Stomach (tissue), 8 donors: ENCODE measurements at regions not wholly inside any gene's neighbourhood (a gene's known extent, or its start where the extent isn't known, plus 50 kb on each side); places are given as distances from the start of the nearest gene placed in this dataset.

Experiments used
- DNase-seq, 2 donors: peaks; one replicate each; pipeline versions ENCODE4 v3.0.0 to v3.0.0-alpha.2; 2013 to 2019
- H3K27ac ChIP-seq, 5 donors: fragments of 200-600 bp in 4 of 5; sonication (generic) in 4 of 5; one replicate each; pipeline ENCODE4 v1.5.1; 2013 to 2019; ENCODE audit warnings: mild to moderate bottlenecking in 1 of 5, moderate library complexity in 1 of 5
- H3K27me3 ChIP-seq, 3 donors: fragments of 200-600 bp; sonication (generic); one replicate each; pipeline ENCODE4 v1.5.1; 2017 to 2019; ENCODE audit warnings: mixed run types in 1 of 3
- H3K36me3 ChIP-seq, 4 donors: fragments of 200-600 bp; sonication (generic); 1 replicate in 3 of 4; 2 replicates in 1 of 4; pipeline ENCODE4 v1.5.1; 2016 to 2019
- H3K4me1 ChIP-seq, 4 donors: fragments of 200-600 bp; sonication (generic); one replicate each; pipeline ENCODE4 v1.5.1; 2016 to 2019
- H3K4me3 ChIP-seq, 4 donors: fragments of 200-600 bp; sonication (generic) in 3 of 4; one replicate each; pipeline ENCODE4 v1.5.1; 2016 to 2019; ENCODE audit warnings: mild to moderate bottlenecking in 1 of 4
- H3K9me3 ChIP-seq, 4 donors: fragments of 200-600 bp; sonication (generic); one replicate each; pipeline ENCODE4 v1.5.1; 2016 to 2019
- CTCF ChIP-seq, 7 experiments: fragments of 450-650 bp in 4 of 7; fragments of 200-600 bp in 3 of 7; sonication (generic) in 3 of 7; IDR thresholded peaks; one replicate each; pipeline ENCODE4 v1.5.1; 2016 to 2019; ENCODE audit warnings: antibody characterized with exemption in 7 of 7, control low read depth in 2 of 7, mild to moderate bottlenecking in 1 of 7
- EP300 ChIP-seq: sonication (generic); formaldehyde crosslinking; IDR thresholded peaks from one replicate; pipeline ENCODE4 v1.6.1; 2017; ENCODE audit warnings: antibody characterized with exemption
- POLR2A ChIP-seq, 4 donors: fragments of 450-650 bp; IDR thresholded peaks; one replicate each; pipeline ENCODE4 v1.6.1; 2016; ENCODE audit warnings: antibody characterized with exemption in 4 of 4, control low read depth in 2 of 4, mild to moderate bottlenecking in 1 of 4, moderate library complexity in 1 of 4
- POLR2AphosphoS5 ChIP-seq, 3 donors: sonication (generic); formaldehyde crosslinking; IDR thresholded peaks; one replicate each; pipeline ENCODE4 v1.6.1; 2016; ENCODE audit warnings: antibody characterized with exemption in 3 of 3
- WGBS, 5 donors: extraction: QIAGEN DNeasy Blood & Tissue Kit in 3 of 5; methylation state at CpG; one replicate each; pipeline versions ENCODE4 v1.1.5 to v1.1.7; 2013 to 2018; 5-methylcytosine and 5-hydroxymethylcytosine counted together
- intact Hi-C: fragments of 100-400 bp; cut with DNase I; formaldehyde crosslinking; loops from one replicate; pipeline ENCODE4 v1.15.1; 2023; ENCODE audit warnings: low total_unique reads
- donor health status: healthy with polysubstance abuse.
- donor health status: Bipolar disorder and iron deficiency.
- donor health status: healthy.

GRCh38 chr6:98644063-98644462 is 190.3 kb upstream of the POU3F2 start:
- TF ChIP-seq EP300, result no peak
- no peak for TF ChIP-seq POLR2AphosphoS5 (IDR thresholded peaks at IDR 0.05)
- no peak for TF ChIP-seq CTCF (IDR thresholded peaks at IDR 0.05)
- TF ChIP-seq POLR2A (IDR thresholded peaks at IDR 0.05), result no peak
- no peak overlapping the region for H3K4me3 ChIP-seq
- no peaks in the 10 kb centered on the region for H3K36me3 ChIP-seq
- H3K27ac ChIP-seq, result no peak overlapping the region
- intact Hi-C loops, result no loop called here
- H3K9me3 ChIP-seq, result no peaks in the 10 kb centered on the region
- no peak for DNase-seq
- H3K27me3 ChIP-seq, result no peaks in the 10 kb centered on the region
- 30 to 47% (median 40%) methylated on average over 5 of the region's 5 CpGs for WGBS, 5 donors
- H3K4me1 ChIP-seq, result no peaks in the 10 kb centered on the region

- H3K36me3 ChIP-seq, result no peaks in the 10 kb centered on the region
- no peak for TF ChIP-seq CTCF (IDR thresholded peaks at IDR 0.05)
- no peak for TF ChIP-seq POLR2AphosphoS5 (IDR thresholded peaks at IDR 0.05)
- TF ChIP-seq POLR2A (IDR thresholded peaks at IDR 0.05), result no peak
- TF ChIP-seq EP300, result no peak
- intact Hi-C loops, result no loop called here
- WGBS, 5 donors, result 66 to 70% (median 68%) methylated on average over 7 of the region's 7 CpGs
- no peak for DNase-seq
- H3K9me3 ChIP-seq, result no peaks in the 10 kb centered on the region
- no peaks in the 10 kb centered on the region for H3K4me1 ChIP-seq
- H3K27ac ChIP-seq, result no peak overlapping the region
- no peaks in the 10 kb centered on the region for H3K27me3 ChIP-seq
- no peak overlapping the region for H3K4me3 ChIP-seq
Observed at GRCh38 chr6:98648211-98648914, 186.0 kb upstream of the POU3F2 start.

- 11 to 29% (median 18%) methylated on average over 3 of the region's 3 CpGs for WGBS, 5 donors
- intact Hi-C loops, result no loop called here
- no peak overlapping the region for H3K4me3 ChIP-seq
- H3K9me3 ChIP-seq, result no peaks in the 10 kb centered on the region
- no peaks in the 10 kb centered on the region for H3K4me1 ChIP-seq
- H3K27me3 ChIP-seq, result no peaks in the 10 kb centered on the region
- no peak for DNase-seq
- no peak overlapping the region for H3K27ac ChIP-seq
- TF ChIP-seq EP300, result no peak
- TF ChIP-seq CTCF (IDR thresholded peaks at IDR 0.05), result no peak
- TF ChIP-seq POLR2A (IDR thresholded peaks at IDR 0.05), result no peak
- no peak for TF ChIP-seq POLR2AphosphoS5 (IDR thresholded peaks at IDR 0.05)
- no peaks in the 10 kb centered on the region for H3K36me3 ChIP-seq
Observed at GRCh38 chr6:98650941-98651340, 183.4 kb upstream of the POU3F2 start.

GRCh38 chr6:98653179-98653578 is 181.2 kb upstream of the POU3F2 start:
- 40 to 54% (median 44%) methylated on average over 2 of the region's 2 CpGs for WGBS, 5 donors
- Histone ChIP-seq H3K27ac (no peak overlapping the region), H3K27me3 (no peaks in the 10 kb centered on the region), H3K9me3 (no peaks in the 10 kb centered on the region), H3K4me3 (no peak overlapping the region), H3K36me3 (no peaks in the 10 kb centered on the region), H3K4me1 (no peaks in the 10 kb centered on the region)
- intact Hi-C loops, result no loop called here
- TF ChIP-seq POLR2A (IDR thresholded peaks at IDR 0.05), result no peak
- no peak for TF ChIP-seq EP300
- no peak for TF ChIP-seq POLR2AphosphoS5 (IDR thresholded peaks at IDR 0.05)
- TF ChIP-seq CTCF (IDR thresholded peaks at IDR 0.05), result no peak
- DNase-seq, result no peak
